GM19372 (cell line): ENCODE measurements at regions not wholly inside any gene's neighbourhood (a gene's known extent, or its start where the extent isn't known, plus 50 kb on each side); places are given as distances from the start of the nearest gene placed in this dataset.

ENCODE experiments used
- ATAC-seq: cut with Tn5 transposase; IDR thresholded peaks from one replicate; pipeline ENCODE4 v1.9.1; 2021; ENCODE audit warnings: mild to moderate bottlenecking, low read depth, moderate library complexity; ENCODE audit not compliant: unreplicated experiment

- ATAC-seq = no peak
Measured at GRCh38 chr22:49202226-49202625, 625.4 kb downstream of the BRD1 start.

- no peak for ATAC-seq
Measured at GRCh38 chr22:49201046-49201970, 626.4 kb downstream of the BRD1 start.

DNA sequence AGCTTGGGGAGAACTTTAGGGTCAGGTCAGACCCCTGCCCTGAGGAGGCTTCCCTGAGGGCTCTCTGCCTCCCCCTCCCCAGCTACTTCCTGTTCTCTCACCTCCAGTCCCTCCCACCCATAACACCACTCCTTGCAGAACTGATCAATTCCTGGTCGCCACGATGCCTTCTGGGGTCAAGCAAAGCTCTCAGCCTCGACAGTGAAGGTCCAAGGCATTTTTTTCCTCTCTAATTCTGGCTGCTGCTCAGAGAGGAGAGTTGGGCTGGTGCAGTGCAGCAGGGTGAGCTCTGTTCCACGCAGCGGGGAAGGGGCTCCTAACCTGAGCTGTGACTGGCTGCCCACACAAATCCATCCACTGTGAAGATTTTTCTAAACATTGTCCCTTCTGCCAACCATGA, 628.4 kb downstream of the BRD1 start:
- no peak for ATAC-seq

DNA sequence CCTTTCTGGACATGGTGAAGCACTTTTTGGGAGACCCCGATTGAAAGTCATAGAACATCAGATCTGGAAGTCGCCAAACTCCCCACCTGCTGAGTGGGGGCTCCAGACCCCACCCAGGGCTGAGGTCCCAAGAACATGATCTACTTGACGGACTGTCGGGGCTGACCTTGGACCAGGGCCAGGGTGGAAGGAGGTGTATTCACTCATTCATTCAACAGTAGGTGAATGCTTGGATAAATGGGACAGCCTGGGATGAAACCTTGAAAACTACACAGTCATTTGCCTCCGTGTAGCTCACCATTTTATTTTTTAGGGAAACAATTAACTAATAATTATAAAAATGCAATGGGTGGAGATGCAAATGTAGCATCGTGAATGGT, 629.0 kb downstream of the BRD1 start:
- no peak for ATAC-seq

DNA sequence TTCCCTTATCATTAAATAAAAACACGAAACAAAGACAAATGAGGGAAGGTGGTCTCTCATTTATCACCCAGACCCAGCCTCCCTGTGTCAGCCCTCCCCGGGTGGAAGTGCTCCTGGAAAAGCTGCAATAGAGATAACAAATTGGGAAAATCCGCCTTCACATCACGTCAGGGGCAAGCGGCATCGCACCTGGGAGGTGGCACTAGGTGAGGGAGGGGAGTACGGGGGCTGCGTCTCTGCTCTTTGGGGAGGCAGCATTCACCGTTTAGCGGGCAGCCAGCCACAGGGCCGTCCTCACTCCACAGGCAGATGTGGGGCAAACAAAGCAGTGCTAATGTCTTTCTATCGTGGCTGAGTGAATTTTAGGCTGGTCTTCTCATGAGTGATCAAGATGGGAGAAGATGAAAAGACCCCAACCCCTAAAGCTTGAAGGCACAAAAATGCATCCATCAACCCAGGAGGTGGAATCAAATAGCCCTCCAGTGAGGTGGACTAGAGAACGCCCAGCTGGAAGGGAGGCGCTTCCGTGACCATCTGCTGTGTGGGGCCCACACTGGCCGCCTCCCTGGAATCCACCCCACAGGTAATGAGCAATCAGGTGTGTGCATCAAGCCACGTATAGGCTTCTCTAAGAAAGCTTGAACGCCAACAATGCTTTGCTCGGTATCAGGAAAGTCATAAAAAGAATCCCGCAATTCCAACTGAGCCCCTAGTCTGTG, 629.5 kb downstream of the BRD1 start:
- ATAC-seq = no peak

- no peak for ATAC-seq
Measured at GRCh38 chr22:49197505-49197904, 630.2 kb downstream of the BRD1 start.

- ATAC-seq = no peak
Measured at GRCh38 chr22:49196046-49196511, 631.6 kb downstream of the BRD1 start.

- ATAC-seq = no peak
Measured at GRCh38 chr22:49195636-49196035, 632.0 kb downstream of the BRD1 start.

DNA sequence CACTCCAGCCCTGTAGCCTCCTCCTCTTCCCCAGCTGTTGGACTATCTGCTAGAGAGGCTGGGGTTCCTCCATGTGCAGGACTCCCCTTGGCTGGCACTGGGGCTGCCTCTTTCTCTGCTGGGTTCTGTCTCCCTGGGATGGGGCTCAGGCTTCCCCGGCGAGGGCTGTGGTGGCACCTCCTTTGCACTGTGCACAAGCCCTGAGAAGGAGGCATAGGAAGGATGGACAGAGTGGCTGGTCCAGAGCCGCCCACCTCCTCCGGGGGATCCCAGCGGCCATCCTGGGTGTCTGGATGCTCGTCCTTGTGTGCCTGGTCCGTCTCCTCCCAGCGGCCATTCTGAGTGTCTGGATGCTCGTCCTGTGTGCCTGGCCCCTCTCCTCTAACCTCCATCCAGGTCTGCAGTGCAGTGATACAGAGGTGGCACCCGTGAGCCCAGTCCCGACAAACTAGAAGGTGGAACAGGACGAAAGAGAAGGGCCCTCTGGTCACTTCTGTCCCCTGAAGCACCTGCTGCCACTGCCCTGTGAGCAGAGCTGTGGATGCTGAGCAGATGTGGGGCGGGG, 633.7 kb downstream of the BRD1 start:
- ATAC-seq = no peak

DNA sequence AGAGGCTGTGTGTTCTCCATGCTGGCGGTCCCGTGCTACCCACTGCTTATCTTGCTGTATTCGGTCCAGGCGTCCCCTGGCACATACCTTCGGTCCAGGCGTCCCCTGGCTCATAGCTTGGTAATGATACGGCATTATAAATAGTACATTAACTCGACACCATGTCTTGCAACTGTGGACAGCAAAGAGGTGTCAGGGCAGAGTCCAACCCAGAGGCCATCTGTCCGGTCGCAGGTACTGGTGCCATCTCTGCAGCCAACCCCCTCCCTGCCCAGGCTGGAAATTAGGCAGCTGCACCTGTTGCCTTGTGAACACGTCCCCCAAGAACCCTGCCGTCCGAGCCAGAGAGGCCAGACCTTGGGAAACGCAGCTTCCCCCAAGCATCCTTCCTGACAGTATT, 634.3 kb downstream of the BRD1 start:
- ATAC-seq = no peak

- no peak for ATAC-seq
Measured at GRCh38 chr22:49192857-49193250, 634.8 kb downstream of the BRD1 start.

GRCh38 chr22:49192180-49192856, 635.4 kb downstream of the BRD1 start:
- no peak for ATAC-seq

- ATAC-seq = no peak
Measured at GRCh38 chr22:49191506-49191980, 636.1 kb downstream of the BRD1 start.

GRCh38 chr22:49190816-49191505, 636.7 kb downstream of the BRD1 start:
- no peak for ATAC-seq

DNA sequence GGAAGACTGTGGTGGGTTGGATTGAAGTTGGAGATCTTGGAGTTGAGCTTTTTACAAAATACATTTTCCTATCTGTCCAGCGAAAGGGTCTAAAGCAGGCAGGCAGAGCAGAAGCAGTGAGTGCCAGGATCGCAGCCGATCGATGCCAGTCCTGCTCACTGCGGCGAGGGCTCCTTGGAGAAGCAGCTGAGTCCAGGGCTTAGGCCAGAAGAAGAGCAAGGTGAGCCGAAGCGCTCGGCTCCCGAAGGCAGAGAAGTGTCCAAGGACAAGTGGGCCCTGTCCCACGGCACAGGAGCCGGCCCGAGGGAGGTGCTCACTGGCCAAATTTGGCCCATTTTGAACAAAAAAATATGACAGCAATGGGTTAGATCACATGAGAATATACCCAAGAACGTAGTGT, 637.8 kb downstream of the BRD1 start:
- ATAC-seq = no peak

DNA sequence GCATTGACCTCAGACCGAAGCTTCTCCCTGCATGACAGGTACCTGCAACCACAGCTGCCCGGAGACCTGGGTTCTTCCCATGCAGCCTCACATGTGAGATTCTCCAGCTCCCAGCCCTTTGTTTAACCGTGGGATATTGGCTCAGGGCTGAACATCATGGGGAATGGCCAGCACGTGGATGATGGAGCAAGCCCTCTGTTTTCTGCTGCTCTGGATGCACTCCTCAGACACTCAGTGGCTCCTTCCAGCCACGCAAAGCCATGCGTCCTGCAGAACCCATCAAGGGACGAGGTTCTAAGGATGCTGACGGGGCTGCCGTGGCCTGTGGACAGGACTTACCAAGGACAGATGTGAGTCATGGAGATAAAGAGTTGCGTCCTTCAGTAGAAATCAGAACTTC, 639.1 kb downstream of the BRD1 start:
- ATAC-seq = no peak

DNA sequence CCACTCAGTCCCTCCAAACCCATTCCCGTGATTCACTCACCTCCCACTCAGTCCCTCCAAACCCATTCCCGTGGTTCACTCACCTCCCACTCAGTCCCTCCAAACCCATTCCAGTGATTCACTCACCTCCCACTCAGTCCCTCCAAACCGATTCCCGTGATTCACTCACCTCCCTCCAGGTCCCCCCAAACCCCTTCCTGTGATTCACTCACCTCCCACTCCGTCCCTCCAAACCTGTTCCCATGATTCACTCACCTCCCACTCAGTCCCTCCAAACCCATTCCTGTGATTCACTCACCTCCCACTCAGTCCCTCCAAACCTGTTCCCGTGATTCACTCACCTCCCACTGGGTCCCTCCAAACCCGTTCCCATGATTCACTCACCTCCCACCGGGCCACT, 639.6 kb downstream of the BRD1 start:
- no peak for ATAC-seq

- ATAC-seq = no peak
Measured at GRCh38 chr22:49186762-49187161, 640.9 kb downstream of the BRD1 start.

GRCh38 chr22:49186293-49186692, 641.4 kb downstream of the BRD1 start:
- no peak for ATAC-seq

GRCh38 chr22:49185312-49185969, 642.2 kb downstream of the BRD1 start:
- no peak for ATAC-seq
